Tibial artery (tissue), 4 donors: ENCODE measurements at regions not wholly inside any gene's neighbourhood (a gene's known extent, or its start where the extent isn't known, plus 50 kb on each side); places are given as distances from the start of the nearest gene placed in this dataset.

Experiments used
- DNase-seq, 2 donors: peaks; one replicate each; pipeline ENCODE4 v3.0.0-alpha.2; 2019
- H3K27ac ChIP-seq, 2 donors: fragments of 200-600 bp; sonication (generic) in 1 of 2; 1 replicate in 1 of 2; 2 replicates in 1 of 2; pipeline ENCODE4 v1.5.1; 2018 to 2019; ENCODE audit warnings: mild to moderate bottlenecking in 1 of 2
- H3K27me3 ChIP-seq, 2 donors: fragments of 200-600 bp; sonication (generic) in 1 of 2; one replicate each; pipeline versions ENCODE4 v1.5.1 to v1.6.0; 2016 to 2019
- H3K36me3 ChIP-seq, 3 donors: fragments of 200-600 bp; sonication (generic) in 2 of 3; one replicate each; pipeline ENCODE4 v1.5.1; 2016 to 2019; ENCODE audit warnings: mild to moderate bottlenecking in 2 of 3
- H3K4me1 ChIP-seq, 4 donors: fragments of 200-600 bp; sonication (generic) in 2 of 4; 1 replicate in 3 of 4; 2 replicates in 1 of 4; pipeline ENCODE4 v1.5.1; 2016 to 2019
- H3K4me3 ChIP-seq, 2 donors: fragments of 200-600 bp; sonication (generic) in 1 of 2; 1 replicate in 1 of 2; 2 replicates in 1 of 2; pipeline ENCODE4 v1.5.1; 2018 to 2019; ENCODE audit warnings: mild to moderate bottlenecking in 2 of 2
- H3K9me3 ChIP-seq, 3 donors: fragments of 200-600 bp; sonication (generic) in 1 of 3; one replicate each; pipeline ENCODE4 v1.5.1; 2016 to 2019
- CTCF ChIP-seq, 2 experiments: fragments of 200-600 bp in 1 of 2; fragments of 450-650 bp in 1 of 2; IDR thresholded peaks; one replicate each; pipeline ENCODE4 v1.5.1; 2017 to 2019; ENCODE audit warnings: antibody characterized with exemption in 2 of 2, mild to moderate bottlenecking in 1 of 2, moderate library complexity in 1 of 2
- intact Hi-C: fragments of 100-400 bp; cut with DNase I; formaldehyde crosslinking; loops from one replicate; pipeline ENCODE4 v1.15.0; 2023; ENCODE audit warnings: low total_unique reads

DNA sequence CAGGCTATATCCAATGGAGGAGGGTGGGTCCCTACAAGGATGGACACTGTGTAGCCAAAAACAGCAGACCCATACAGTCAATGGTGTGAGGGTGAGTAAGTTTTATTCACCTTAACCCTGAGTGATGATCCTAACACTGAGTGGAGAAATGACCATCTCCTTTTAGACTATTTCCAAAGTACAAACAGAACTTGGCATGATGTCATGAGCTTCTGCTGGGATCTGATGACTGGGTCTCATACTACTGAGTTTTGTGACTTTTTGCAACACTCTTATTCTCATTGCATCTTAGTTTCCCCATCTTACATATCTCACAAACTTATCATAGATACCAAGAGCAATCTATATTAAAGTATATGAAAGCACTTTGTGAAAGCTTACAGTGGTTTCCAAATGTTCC is 330.3 kb upstream of the CFAP20DC start:
- Histone ChIP-seq H3K27me3 (no peaks in the 10 kb centered on the region), H3K36me3 (no peaks in the 10 kb centered on the region), H3K4me1 (no peaks in the 10 kb centered on the region), H3K27ac (no peak overlapping the region), H3K4me3 (no peak overlapping the region), H3K9me3 (no peaks in the 10 kb centered on the region)
- intact Hi-C loops: no loop called here
- DNase-seq: no peak
- TF ChIP-seq CTCF (IDR thresholded peaks at IDR 0.05): no peak

GRCh38 chr3:59374818-59375211 is 325.0 kb upstream of the CFAP20DC start:
- no peak for TF ChIP-seq CTCF (IDR thresholded peaks at IDR 0.05)
- intact Hi-C loops: no loop called here
- Histone ChIP-seq H3K4me1 (no peaks in the 10 kb centered on the region), H3K27me3 (no peaks in the 10 kb centered on the region), H3K27ac (no peak overlapping the region), H3K9me3 (no peaks in the 10 kb centered on the region), H3K4me3 (no peak overlapping the region), H3K36me3 (no peaks in the 10 kb centered on the region)
- DNase-seq: no peak

DNA sequence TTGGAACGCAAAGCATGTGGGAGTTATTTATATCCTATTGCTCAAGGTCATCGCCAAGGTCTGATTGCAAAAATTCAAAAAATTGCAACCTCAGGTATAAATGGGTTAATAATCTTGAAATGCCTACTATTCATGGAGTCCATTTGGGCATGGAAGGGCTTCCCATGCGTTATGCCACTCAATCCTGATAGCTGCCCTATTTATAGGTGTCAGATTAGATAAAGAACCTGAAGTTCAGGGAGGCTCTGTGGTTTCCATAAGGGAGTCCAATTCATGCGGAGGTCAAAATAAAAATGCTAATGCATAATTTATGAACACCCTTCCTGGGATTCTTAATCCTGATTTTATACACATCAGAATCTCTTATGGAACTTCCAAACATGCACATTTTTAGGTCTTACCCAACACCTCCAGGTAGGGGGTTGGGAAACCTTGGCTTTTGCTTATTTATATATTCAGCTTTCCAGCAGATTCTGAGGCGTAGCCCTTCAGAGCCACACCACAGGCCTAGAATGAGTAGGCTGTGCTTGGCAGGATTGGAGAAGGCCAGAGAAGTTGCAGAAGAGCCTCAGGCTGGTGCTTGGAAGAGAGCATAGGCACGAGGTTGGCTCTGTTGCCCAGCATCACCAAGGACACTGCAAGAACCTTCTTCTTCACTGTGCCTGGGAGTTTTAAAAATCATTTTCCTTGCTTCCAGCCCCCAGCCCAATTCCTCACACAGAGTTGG is 324.4 kb upstream of the CFAP20DC start:
- Histone ChIP-seq H3K27ac (no peak overlapping the region), H3K36me3 (no peaks in the 10 kb centered on the region), H3K4me3 (no peak overlapping the region), H3K9me3 (no peaks in the 10 kb centered on the region), H3K27me3 (no peaks in the 10 kb centered on the region), H3K4me1 (no peaks in the 10 kb centered on the region)
- intact Hi-C loops: no loop called here
- TF ChIP-seq CTCF (IDR thresholded peaks at IDR 0.05): no peak
- no peak for DNase-seq

DNA sequence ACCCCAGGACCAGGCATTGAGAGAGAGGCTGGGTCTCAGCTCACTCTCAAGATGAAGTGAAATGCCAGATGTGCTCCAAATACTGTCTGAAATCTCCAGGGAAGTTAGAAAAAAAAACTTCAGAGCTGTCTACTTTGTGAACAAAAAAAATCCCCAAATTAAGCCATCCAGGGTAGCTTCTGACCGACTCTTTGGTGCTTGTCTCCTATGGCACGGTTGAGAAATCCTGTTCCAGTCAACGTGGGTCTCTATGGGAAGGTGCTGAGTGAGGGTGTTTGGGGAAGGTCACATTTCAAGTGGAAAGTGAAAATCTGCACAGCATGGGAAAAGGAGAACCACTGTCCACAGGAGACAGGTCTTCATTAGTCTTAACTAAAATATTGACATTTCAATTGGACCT is 322.5 kb upstream of the CFAP20DC start:
- TF ChIP-seq CTCF (IDR thresholded peaks at IDR 0.05): no peak
- Histone ChIP-seq H3K9me3 (no peaks in the 10 kb centered on the region), H3K4me1 (no peaks in the 10 kb centered on the region), H3K27me3 (no peaks in the 10 kb centered on the region), H3K36me3 (no peaks in the 10 kb centered on the region), H3K4me3 (no peak overlapping the region), H3K27ac (no peak overlapping the region)
- DNase-seq: no peak
- intact Hi-C loops: no loop called here

- Histone ChIP-seq H3K27ac (no peak overlapping the region), H3K4me1 (no peaks in the 10 kb centered on the region), H3K4me3 (no peak overlapping the region), H3K9me3 (no peaks in the 10 kb centered on the region), H3K36me3 (no peaks in the 10 kb centered on the region), H3K27me3 (no peaks in the 10 kb centered on the region)
- intact Hi-C loops: no loop called here
- no peak for TF ChIP-seq CTCF (IDR thresholded peaks at IDR 0.05)
- no peak for DNase-seq
These were observed 319.3 kb upstream of the CFAP20DC start for GRCh38 chr3:59368900-59369675.
